Thyroid gland (tissue), 4 donors: ENCODE measurements at regions not wholly inside any gene's neighbourhood (a gene's known extent, or its start where the extent isn't known, plus 50 kb on each side); places are given as distances from the start of the nearest gene placed in this dataset.

ENCODE experiments used
- POLR2A ChIP-seq, 2 donors: fragments of 450-650 bp; IDR thresholded peaks; one replicate each; pipeline ENCODE4 v1.6.1; 2017; ENCODE audit warnings: antibody characterized with exemption in 2 of 2, mild to moderate bottlenecking in 2 of 2, moderate library complexity in 1 of 2
- TF ChIP-seq, protein P1 (sequence below), 6 experiments: fragments of 200-600 bp in 3 of 6; fragments of 450-650 bp in 3 of 6; sonication (generic) in 3 of 6; IDR thresholded peaks; one replicate each; pipeline ENCODE4 v1.5.1; 2016 to 2019; ENCODE audit warnings: antibody characterized with exemption in 6 of 6, mild to moderate bottlenecking in 2 of 6, inconsistent platforms in 1 of 6, moderate library complexity in 1 of 6

DNA sequence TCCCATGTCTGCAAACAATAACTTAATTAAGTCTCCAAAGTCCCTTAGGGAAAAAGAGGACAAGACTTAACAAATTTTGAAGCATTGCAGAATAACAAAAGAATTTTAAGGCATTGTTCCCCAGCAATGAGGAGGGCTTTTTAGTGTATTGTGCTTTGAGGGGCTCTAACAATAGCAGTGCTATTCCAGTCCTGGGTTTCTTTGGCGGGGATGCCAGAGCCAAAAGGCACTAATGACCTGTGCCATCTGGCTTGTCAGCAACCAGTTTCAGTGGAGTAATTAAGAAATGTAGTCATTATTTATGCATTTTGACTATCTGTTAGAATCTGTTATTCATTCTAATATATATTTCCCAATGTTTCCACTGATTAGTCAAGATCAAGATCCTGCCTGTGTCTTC, 575.4 kb downstream of the SPRY1 start:
- TF ChIP-seq, protein P1, sequence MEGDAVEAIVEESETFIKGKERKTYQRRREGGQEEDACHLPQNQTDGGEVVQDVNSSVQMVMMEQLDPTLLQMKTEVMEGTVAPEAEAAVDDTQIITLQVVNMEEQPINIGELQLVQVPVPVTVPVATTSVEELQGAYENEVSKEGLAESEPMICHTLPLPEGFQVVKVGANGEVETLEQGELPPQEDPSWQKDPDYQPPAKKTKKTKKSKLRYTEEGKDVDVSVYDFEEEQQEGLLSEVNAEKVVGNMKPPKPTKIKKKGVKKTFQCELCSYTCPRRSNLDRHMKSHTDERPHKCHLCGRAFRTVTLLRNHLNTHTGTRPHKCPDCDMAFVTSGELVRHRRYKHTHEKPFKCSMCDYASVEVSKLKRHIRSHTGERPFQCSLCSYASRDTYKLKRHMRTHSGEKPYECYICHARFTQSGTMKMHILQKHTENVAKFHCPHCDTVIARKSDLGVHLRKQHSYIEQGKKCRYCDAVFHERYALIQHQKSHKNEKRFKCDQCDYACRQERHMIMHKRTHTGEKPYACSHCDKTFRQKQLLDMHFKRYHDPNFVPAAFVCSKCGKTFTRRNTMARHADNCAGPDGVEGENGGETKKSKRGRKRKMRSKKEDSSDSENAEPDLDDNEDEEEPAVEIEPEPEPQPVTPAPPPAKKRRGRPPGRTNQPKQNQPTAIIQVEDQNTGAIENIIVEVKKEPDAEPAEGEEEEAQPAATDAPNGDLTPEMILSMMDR (IDR thresholded peaks at IDR 0.05), result no peak
- no peak for TF ChIP-seq POLR2A (IDR thresholded peaks at IDR 0.05)
